Endothelial cell of hepatic sinusoid (primary cell): ENCODE measurements at regions not wholly inside any gene's neighbourhood (a gene's known extent, or its start where the extent isn't known, plus 50 kb on each side); places are given as distances from the start of the nearest gene placed in this dataset.

Experiments
- in situ Hi-C: cut with HindIII; loops from 2 replicates; pipeline ENCODE4 v1.10.0; 2017; ENCODE audit warnings: low sequenced_read_pairs

GRCh38 chr7:80348223-80348622, 163.6 kb downstream of the GNAT3 start:
- in situ Hi-C loops, result no loop called here

- in situ Hi-C loops, result no loop called here
These were observed 164.7 kb downstream of the GNAT3 start for GRCh38 chr7:80347173-80347572.

GRCh38 chr7:80346704-80347103, 165.2 kb downstream of the GNAT3 start:
- in situ Hi-C loops, result no loop called here

- in situ Hi-C loops, result no loop called here
These were observed 176.2 kb downstream of the GNAT3 start for GRCh38 chr7:80335511-80336231.

- in situ Hi-C loops, result no loop called here
These were observed 177.0 kb downstream of the GNAT3 start for GRCh38 chr7:80334908-80335307.

GRCh38 chr7:80334196-80334595, 177.7 kb downstream of the GNAT3 start:
- in situ Hi-C loops, result no loop called here

- in situ Hi-C loops, result no loop called here
These were observed 178.8 kb downstream of the GNAT3 start for GRCh38 chr7:80333040-80333439.

GRCh38 chr7:80330434-80330833, 181.4 kb downstream of the GNAT3 start:
- in situ Hi-C loops, result no loop called here

GRCh38 chr7:80324032-80324431, 187.8 kb downstream of the GNAT3 start:
- in situ Hi-C loops, result no loop called here

GRCh38 chr7:80319461-80319860, 184.8 kb downstream of the GNAI1 start:
- in situ Hi-C loops, result no loop called here

- in situ Hi-C loops, result no loop called here
These were observed 183.4 kb downstream of the GNAI1 start for GRCh38 chr7:80318081-80318480.

- in situ Hi-C loops, result no loop called here
These were observed 182.2 kb downstream of the GNAI1 start for GRCh38 chr7:80316811-80317210.

- in situ Hi-C loops, result no loop called here
These were observed 179.1 kb downstream of the GNAI1 start for GRCh38 chr7:80313716-80314115.

- in situ Hi-C loops, result no loop called here
These were observed 178.5 kb downstream of the GNAI1 start for GRCh38 chr7:80313067-80313626.

GRCh38 chr7:80312139-80312661, 177.6 kb downstream of the GNAI1 start:
- in situ Hi-C loops, result no loop called here

GRCh38 chr7:80311313-80311712, 176.7 kb downstream of the GNAI1 start:
- in situ Hi-C loops, result no loop called here

- in situ Hi-C loops, result no loop called here
These were observed 175.4 kb downstream of the GNAI1 start for GRCh38 chr7:80309971-80310549.

- in situ Hi-C loops, result no loop called here
These were observed 174.7 kb downstream of the GNAI1 start for GRCh38 chr7:80309377-80309776.

- in situ Hi-C loops, result no loop called here
These were observed 172.7 kb downstream of the GNAI1 start for GRCh38 chr7:80307227-80307856.

- in situ Hi-C loops, result no loop called here
These were observed 168.7 kb downstream of the GNAI1 start for GRCh38 chr7:80303315-80303714.

GRCh38 chr7:80302636-80303035, 168.0 kb downstream of the GNAI1 start:
- in situ Hi-C loops, result no loop called here

GRCh38 chr7:80302078-80302477, 167.4 kb downstream of the GNAI1 start:
- in situ Hi-C loops, result no loop called here
